OCI-LY7 (cell line): ENCODE measurements at regions not wholly inside any gene's neighbourhood (a gene's known extent, or its start where the extent isn't known, plus 50 kb on each side); places are given as distances from the start of the nearest gene placed in this dataset.

Experiments used
- BruUV-seq: library from RNA; stranded (reverse); fragments of 400-500 nt; replicated peaks from 2 replicates; lab custom pipeline; 2021; lab: Mats Ljungman, UMichigan
- CTCF ChIA-PET: fragments of 300-600 bp; sonication (Branson Sonifier 250); formaldehyde crosslinking; loops from one replicate; lab custom pipeline; 2022; ENCODE audit warnings: antibody characterized with exemption; ENCODE audit not compliant: unreplicated experiment; lab: Charles Lee
- POLR2A ChIA-PET: fragments of 300-600 bp; sonication (Branson Sonifier 250); formaldehyde crosslinking; loops from one replicate; lab custom pipeline; 2022; ENCODE audit warnings: antibody characterized with exemption; lab: Charles Lee
- DNase-seq: peaks from one replicate; pipeline ENCODE4 v3.0.0-alpha.2; 2015; ENCODE audit warnings: low spot score
- H2AFZ ChIP-seq: fragments of 200-600 bp; sonication (generic), shearing (Covaris generic); 2 replicates; pipeline ENCODE4 v1.6.1; 2014; ENCODE audit warnings: mild to moderate bottlenecking, antibody characterized with exemption, low read length, moderate library complexity
- H3K27ac ChIP-seq: fragments of 200-600 bp; sonication (generic); 2 replicates; pipeline ENCODE4 v1.5.1; 2014; ENCODE audit warnings: mixed run types, low read depth, mild to moderate bottlenecking, moderate library complexity, low read length, inconsistent platforms; ENCODE audit not compliant: poor library complexity, severe bottlenecking
- H3K36me3 ChIP-seq: fragments of 200-600 bp; sonication (generic); 2 replicates; pipeline ENCODE4 v1.6.1; 2014; ENCODE audit warnings: mild to moderate bottlenecking, antibody characterized with exemption, low read length, moderate library complexity, mixed read lengths; ENCODE audit not compliant: insufficient read depth
- H3K4me1 ChIP-seq: fragments of 200-600 bp; sonication (generic); 2 replicates; pipeline ENCODE4 v1.5.1; 2014; ENCODE audit warnings: mild to moderate bottlenecking, low read length; ENCODE audit not compliant: insufficient read depth, poor library complexity, severe bottlenecking
- H3K4me2 ChIP-seq: fragments of 200-600 bp; sonication (generic); 2 replicates; pipeline ENCODE4 v1.6.1; 2014; ENCODE audit warnings: mild to moderate bottlenecking, low read length
- H3K4me3 ChIP-seq: fragments of 200-600 bp; sonication (generic); 2 replicates; pipeline ENCODE4 v1.5.1; 2014; ENCODE audit warnings: mild to moderate bottlenecking, low read depth, low read length; ENCODE audit not compliant: poor library complexity, severe bottlenecking
- H3K79me2 ChIP-seq: fragments of 200-600 bp; sonication (generic); 2 replicates; pipeline ENCODE4 v1.6.1; 2016; ENCODE audit warnings: low read depth, mild to moderate bottlenecking, low read length, moderate library complexity, mixed read lengths; ENCODE audit not compliant: insufficient read depth
- H3K9me2 ChIP-seq: fragments of 200-600 bp; sonication (generic); 2 replicates; pipeline ENCODE4 v1.6.1; 2016; ENCODE audit warnings: mild to moderate bottlenecking, low read length, mixed read lengths; ENCODE audit not compliant: insufficient read depth
- H3K9me3 ChIP-seq: fragments of 200-600 bp; sonication (generic); 2 replicates; pipeline ENCODE4 v1.6.1; 2014; ENCODE audit warnings: mild to moderate bottlenecking, mixed run types, low read length, mixed read lengths
- H4K20me1 ChIP-seq: fragments of 200-600 bp; sonication (generic); 2 replicates; pipeline ENCODE4 v1.6.1; 2014; ENCODE audit warnings: mild to moderate bottlenecking, antibody characterized with exemption, low read length, moderate library complexity, mixed read lengths; ENCODE audit not compliant: insufficient read depth
- EZH2phosphoT487 ChIP-seq: fragments of 200-600 bp; sonication (generic); IDR thresholded peaks from 2 replicates; pipeline ENCODE4 v1.6.1; 2018; ENCODE audit warnings: low read depth, borderline replicate concordance, mild to moderate bottlenecking, mixed run types, antibody characterized with exemption, low read length, moderate library complexity, mixed read lengths
- intact Hi-C: fragments of 100-400 bp; cut with micrococcal nuclease; formaldehyde crosslinking; loops from one replicate; pipeline ENCODE4 v1.10.0; 2022; ENCODE audit not compliant: unreplicated experiment
- TF ChIP-seq, protein P1 (sequence below): fragments of 200-600 bp; sonication (generic); conservative IDR thresholded peaks from 2 replicates; pipeline ENCODE4 v1.5.1; 2014; ENCODE audit warnings: mild to moderate bottlenecking, antibody characterized with exemption, low read length, moderate library complexity, mixed read lengths

DNA sequence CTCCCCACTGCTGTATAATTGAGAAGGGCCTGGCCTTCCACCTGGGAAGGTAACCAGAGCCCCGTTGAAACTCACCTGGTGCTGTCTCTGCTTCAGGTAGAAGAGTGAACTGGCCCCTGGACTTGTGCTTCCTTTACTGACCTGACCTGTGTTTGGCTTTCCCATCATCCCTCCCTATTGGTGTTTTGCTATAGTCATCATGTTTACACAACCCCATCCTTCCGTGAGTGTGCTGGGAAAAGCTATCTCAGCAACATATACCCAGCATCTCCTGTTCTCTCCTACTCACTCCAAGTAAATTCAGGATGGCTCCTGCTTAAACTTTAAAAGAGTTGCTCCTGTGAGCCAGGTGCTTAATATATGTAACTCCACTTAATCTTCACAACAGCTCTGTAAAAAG lies 77.2 kb upstream of the TSC22D2 start:
- Histone ChIP-seq H4K20me1 (no peaks in the 10 kb centered on the region), H2AFZ (no peak overlapping the region), H3K4me2 (no peak overlapping the region), H3K9me3 (no peaks in the 10 kb centered on the region), H3K27ac (no peak overlapping the region), H3K4me3 (no peak overlapping the region), H3K79me2 (no peaks in the 10 kb centered on the region), H3K4me1 (no peaks in the 10 kb centered on the region), H3K9me2 (no peaks in the 10 kb centered on the region), H3K36me3 (no peaks in the 10 kb centered on the region)
- DNase-seq: no peak
- BruUV-seq: no TSS peak
- intact Hi-C loops: no loop called here
- POLR2A ChIA-PET: interaction anchor here (0.5 to 1.5 kb wide), 2 partner anchors 14 to 70 kb away, joined by 3 to 6 read pairs; no protein-coding TSS in a partner anchor
- CTCF ChIA-PET: no interaction called here
- no peak for TF ChIP-seq EZH2phosphoT487
- TF ChIP-seq, protein P1, sequence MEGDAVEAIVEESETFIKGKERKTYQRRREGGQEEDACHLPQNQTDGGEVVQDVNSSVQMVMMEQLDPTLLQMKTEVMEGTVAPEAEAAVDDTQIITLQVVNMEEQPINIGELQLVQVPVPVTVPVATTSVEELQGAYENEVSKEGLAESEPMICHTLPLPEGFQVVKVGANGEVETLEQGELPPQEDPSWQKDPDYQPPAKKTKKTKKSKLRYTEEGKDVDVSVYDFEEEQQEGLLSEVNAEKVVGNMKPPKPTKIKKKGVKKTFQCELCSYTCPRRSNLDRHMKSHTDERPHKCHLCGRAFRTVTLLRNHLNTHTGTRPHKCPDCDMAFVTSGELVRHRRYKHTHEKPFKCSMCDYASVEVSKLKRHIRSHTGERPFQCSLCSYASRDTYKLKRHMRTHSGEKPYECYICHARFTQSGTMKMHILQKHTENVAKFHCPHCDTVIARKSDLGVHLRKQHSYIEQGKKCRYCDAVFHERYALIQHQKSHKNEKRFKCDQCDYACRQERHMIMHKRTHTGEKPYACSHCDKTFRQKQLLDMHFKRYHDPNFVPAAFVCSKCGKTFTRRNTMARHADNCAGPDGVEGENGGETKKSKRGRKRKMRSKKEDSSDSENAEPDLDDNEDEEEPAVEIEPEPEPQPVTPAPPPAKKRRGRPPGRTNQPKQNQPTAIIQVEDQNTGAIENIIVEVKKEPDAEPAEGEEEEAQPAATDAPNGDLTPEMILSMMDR: no peak

DNA sequence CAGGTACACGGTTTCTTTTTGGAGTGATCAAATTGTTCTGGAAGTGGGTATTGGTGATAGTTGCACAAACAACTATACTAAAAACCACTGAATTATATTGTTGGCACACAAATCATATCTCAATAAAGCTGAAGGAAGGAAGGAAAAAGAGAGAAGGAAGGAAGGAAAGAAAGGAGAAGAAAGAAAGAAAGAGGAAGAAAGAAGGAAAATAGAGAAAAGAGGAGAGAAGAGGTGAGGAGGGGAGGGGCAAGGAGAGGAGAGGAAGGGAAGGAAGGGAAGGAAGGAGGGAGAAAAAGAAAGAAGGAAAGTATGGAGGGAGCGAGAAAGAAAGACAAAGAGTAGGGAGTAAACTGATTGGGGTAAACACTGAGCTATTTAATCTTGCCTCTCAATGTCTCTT lies 77.9 kb upstream of the TSC22D2 start:
- no peak for TF ChIP-seq EZH2phosphoT487
- TF ChIP-seq, protein P1: no peak
- intact Hi-C loops: no loop called here
- ChIA-PET POLR2A (interaction anchor here (0.5 to 1.5 kb wide), 4 partner anchors 13 to 799 kb away, joined by 3 to 6 read pairs (median 3); no protein-coding TSS in a partner anchor), CTCF (interaction anchor here (0.6 kb wide), 1 partner anchor 76 kb away, joined by 3 read pairs; no protein-coding TSS in a partner anchor)
- no peaks in the 10 kb centered on the region for H3K9me3 ChIP-seq
- H3K4me1 ChIP-seq: no peaks in the 10 kb centered on the region
- H3K79me2 ChIP-seq: no peaks in the 10 kb centered on the region
- H3K36me3 ChIP-seq: no peaks in the 10 kb centered on the region
- no peaks in the 10 kb centered on the region for H3K9me2 ChIP-seq
- H3K4me3 ChIP-seq: no peak overlapping the region
- no TSS peak for BruUV-seq
- no peak overlapping the region for H2AFZ ChIP-seq
- DNase-seq: no peak
- H3K4me2 ChIP-seq: no peak overlapping the region
- H4K20me1 ChIP-seq: no peaks in the 10 kb centered on the region
- H3K27ac ChIP-seq: no peak overlapping the region

- Histone ChIP-seq H2AFZ (no peak overlapping the region), H3K27ac (no peak overlapping the region), H3K9me3 (no peaks in the 10 kb centered on the region), H3K9me2 (no peaks in the 10 kb centered on the region), H3K4me1 (no peaks in the 10 kb centered on the region), H4K20me1 (no peaks in the 10 kb centered on the region), H3K79me2 (no peaks in the 10 kb centered on the region), H3K4me3 (no peak overlapping the region), H3K4me2 (no peak overlapping the region), H3K36me3 (no peaks in the 10 kb centered on the region)
- TF ChIP-seq, protein P1: no peak
- no peak for TF ChIP-seq EZH2phosphoT487
- ChIA-PET POLR2A (interaction anchor here (0.6 to 1.4 kb wide), 4 partner anchors 19 to 688 kb away, joined by 3 to 6 read pairs (median 4); no protein-coding TSS in a partner anchor), CTCF (interaction anchor here (0.6 kb wide), 1 partner anchor 77 kb away, joined by 3 read pairs; no protein-coding TSS in a partner anchor)
- intact Hi-C loops: no loop called here
- no TSS peak for BruUV-seq
- DNase-seq: no peak
Observed at GRCh38 chr3:150329408-150329807, 78.7 kb upstream of the TSC22D2 start.
